Suprapubic skin (tissue), 4 donors: ENCODE measurements at regions not wholly inside any gene's neighbourhood (a gene's known extent, or its start where the extent isn't known, plus 50 kb on each side); places are given as distances from the start of the nearest gene placed in this dataset.

Experiments
- DNase-seq, 2 donors: peaks; one replicate each; pipeline ENCODE4 v3.0.0-alpha.2; 2019; ENCODE audit warnings: low spot score in 2 of 2
- H3K27ac ChIP-seq: fragments of 200-600 bp; sonication (generic); one replicate; pipeline ENCODE4 v1.5.1; 2019
- H3K27me3 ChIP-seq: fragments of 200-600 bp; sonication (generic); one replicate; pipeline ENCODE4 v1.5.1; 2019
- H3K36me3 ChIP-seq: fragments of 200-600 bp; sonication (generic); one replicate; pipeline ENCODE4 v1.5.1; 2019
- H3K4me1 ChIP-seq: fragments of 200-600 bp; sonication (generic); one replicate; pipeline ENCODE4 v1.5.1; 2019
- H3K4me3 ChIP-seq: fragments of 200-600 bp; sonication (generic); one replicate; pipeline ENCODE4 v1.5.1; 2019; ENCODE audit warnings: mild to moderate bottlenecking
- H3K9me3 ChIP-seq: fragments of 200-600 bp; sonication (generic); one replicate; pipeline ENCODE4 v1.5.1; 2019
- EP300 ChIP-seq: sonication (generic); formaldehyde crosslinking; IDR thresholded peaks from one replicate; pipeline ENCODE4 v1.6.1; 2017; ENCODE audit warnings: antibody characterized with exemption
- POLR2A ChIP-seq, 2 donors: fragments of 450-650 bp; IDR thresholded peaks; one replicate each; pipeline ENCODE4 v1.6.1; 2017; ENCODE audit warnings: antibody characterized with exemption in 2 of 2, mild to moderate bottlenecking in 2 of 2, moderate library complexity in 2 of 2
- POLR2AphosphoS5 ChIP-seq, 3 donors: sonication (generic); formaldehyde crosslinking; IDR thresholded peaks; one replicate each; pipeline ENCODE4 v1.6.1; 2017; ENCODE audit warnings: antibody characterized with exemption in 3 of 3
- WGBS: methylation state at CpG from one replicate; pipeline ENCODE4 v1.1.5; 2018; 5-methylcytosine and 5-hydroxymethylcytosine counted together
- TF ChIP-seq, protein P1 (sequence below), 2 donors: fragments of 200-600 bp in 1 of 2; fragments of 450-650 bp in 1 of 2; sonication (generic) in 1 of 2; IDR thresholded peaks; one replicate each; pipeline ENCODE4 v1.5.1; 2016 to 2019; ENCODE audit warnings: antibody characterized with exemption in 2 of 2, mild to moderate bottlenecking in 1 of 2, moderate library complexity in 1 of 2

- no peak overlapping the region for H3K27ac ChIP-seq
- H3K4me3 ChIP-seq: no peak overlapping the region
- 78% methylated on average over 7 of the region's 7 CpGs for WGBS
- TF ChIP-seq, protein P1, sequence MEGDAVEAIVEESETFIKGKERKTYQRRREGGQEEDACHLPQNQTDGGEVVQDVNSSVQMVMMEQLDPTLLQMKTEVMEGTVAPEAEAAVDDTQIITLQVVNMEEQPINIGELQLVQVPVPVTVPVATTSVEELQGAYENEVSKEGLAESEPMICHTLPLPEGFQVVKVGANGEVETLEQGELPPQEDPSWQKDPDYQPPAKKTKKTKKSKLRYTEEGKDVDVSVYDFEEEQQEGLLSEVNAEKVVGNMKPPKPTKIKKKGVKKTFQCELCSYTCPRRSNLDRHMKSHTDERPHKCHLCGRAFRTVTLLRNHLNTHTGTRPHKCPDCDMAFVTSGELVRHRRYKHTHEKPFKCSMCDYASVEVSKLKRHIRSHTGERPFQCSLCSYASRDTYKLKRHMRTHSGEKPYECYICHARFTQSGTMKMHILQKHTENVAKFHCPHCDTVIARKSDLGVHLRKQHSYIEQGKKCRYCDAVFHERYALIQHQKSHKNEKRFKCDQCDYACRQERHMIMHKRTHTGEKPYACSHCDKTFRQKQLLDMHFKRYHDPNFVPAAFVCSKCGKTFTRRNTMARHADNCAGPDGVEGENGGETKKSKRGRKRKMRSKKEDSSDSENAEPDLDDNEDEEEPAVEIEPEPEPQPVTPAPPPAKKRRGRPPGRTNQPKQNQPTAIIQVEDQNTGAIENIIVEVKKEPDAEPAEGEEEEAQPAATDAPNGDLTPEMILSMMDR (IDR thresholded peaks at IDR 0.05): no peak
- no peak for TF ChIP-seq POLR2AphosphoS5 (IDR thresholded peaks at IDR 0.05)
- no peak for TF ChIP-seq POLR2A (IDR thresholded peaks at IDR 0.05)
- TF ChIP-seq EP300: no peak
- DNase-seq: no peak
- H3K9me3 ChIP-seq: no peaks in the 10 kb centered on the region
- no peaks in the 10 kb centered on the region for H3K36me3 ChIP-seq
- no peaks in the 10 kb centered on the region for H3K4me1 ChIP-seq
- no peaks in the 10 kb centered on the region for H3K27me3 ChIP-seq
These were observed 200.5 kb downstream of the OMA1 start for GRCh38 chr1:58346036-58346355.

DNA sequence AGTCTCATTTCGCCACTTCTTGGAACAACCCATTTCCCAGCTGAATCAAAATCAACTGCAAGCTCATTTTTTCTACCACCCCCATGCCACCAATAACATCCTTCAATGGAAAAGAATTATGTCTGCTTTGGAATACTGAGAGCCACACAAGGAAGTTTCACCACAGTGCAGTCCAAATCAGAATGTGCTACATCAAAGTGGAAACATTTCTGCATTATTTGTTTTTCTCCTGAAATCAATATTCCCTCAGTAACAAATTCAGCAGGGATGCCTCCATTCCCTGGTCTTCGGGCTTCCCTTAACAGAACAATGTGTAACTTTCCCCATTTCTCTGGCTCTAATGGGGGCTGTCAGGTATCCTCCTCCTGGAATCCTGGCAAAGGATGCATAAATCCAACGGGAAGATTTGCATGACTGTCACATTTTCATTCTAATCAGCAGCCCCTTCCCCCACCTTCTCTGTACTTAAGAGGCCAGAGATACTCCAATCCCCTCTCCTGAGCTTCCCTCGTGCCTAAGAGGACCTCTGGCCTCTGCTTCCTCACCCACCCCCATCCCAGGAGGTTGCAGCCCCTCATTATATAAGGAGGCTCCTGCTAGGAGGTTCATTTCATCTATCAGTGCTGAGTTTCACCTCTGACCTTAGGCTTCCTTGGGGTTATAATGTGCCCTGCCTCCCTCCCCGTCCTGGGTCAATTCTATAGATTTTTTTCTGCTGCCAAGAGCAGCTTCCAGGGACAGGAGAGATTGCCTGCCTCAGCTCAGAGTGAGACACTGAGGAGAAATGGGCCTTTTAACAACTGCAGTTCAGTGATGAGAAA is 201.1 kb downstream of the OMA1 start:
- no peaks in the 10 kb centered on the region for H3K36me3 ChIP-seq
- no peak overlapping the region for H3K4me3 ChIP-seq
- no peak for DNase-seq
- no peaks in the 10 kb centered on the region for H3K27me3 ChIP-seq
- H3K4me1 ChIP-seq: no peaks in the 10 kb centered on the region
- WGBS: 74% methylated on average over 5 of the region's 5 CpGs
- TF ChIP-seq, protein P1 (IDR thresholded peaks at IDR 0.05): no peak
- TF ChIP-seq POLR2AphosphoS5 (IDR thresholded peaks at IDR 0.05) (no peak), EP300 (no peak), POLR2A (IDR thresholded peaks at IDR 0.05) (no peak)
- H3K9me3 ChIP-seq: no peaks in the 10 kb centered on the region
- no peak overlapping the region for H3K27ac ChIP-seq

- DNase-seq: no peak
- H3K4me1 ChIP-seq: no peaks in the 10 kb centered on the region
- H3K36me3 ChIP-seq: no peaks in the 10 kb centered on the region
- H3K27me3 ChIP-seq: no peaks in the 10 kb centered on the region
- H3K27ac ChIP-seq: no peak overlapping the region
- 69% methylated on average over 4 of the region's 4 CpGs for WGBS
- no peak for TF ChIP-seq EP300
- TF ChIP-seq POLR2AphosphoS5 (IDR thresholded peaks at IDR 0.05): no peak
- TF ChIP-seq, protein P1 (IDR thresholded peaks at IDR 0.05): no peak
- no peak for TF ChIP-seq POLR2A (IDR thresholded peaks at IDR 0.05)
- H3K4me3 ChIP-seq: no peak overlapping the region
- no peaks in the 10 kb centered on the region for H3K9me3 ChIP-seq
These were observed 206.3 kb downstream of the OMA1 start for GRCh38 chr1:58340185-58340584.

- H3K4me1 ChIP-seq: no peaks in the 10 kb centered on the region
- no peak overlapping the region for H3K4me3 ChIP-seq
- DNase-seq: no peak
- H3K36me3 ChIP-seq: no peaks in the 10 kb centered on the region
- no peak overlapping the region for H3K27ac ChIP-seq
- TF ChIP-seq, protein P1 (IDR thresholded peaks at IDR 0.05): no peak
- TF ChIP-seq POLR2A (IDR thresholded peaks at IDR 0.05) (no peak), EP300 (no peak), POLR2AphosphoS5 (IDR thresholded peaks at IDR 0.05) (no peak)
- 54% methylated on average over 1 of the region's 1 CpG for WGBS
- H3K9me3 ChIP-seq: no peaks in the 10 kb centered on the region
- H3K27me3 ChIP-seq: no peaks in the 10 kb centered on the region
These were observed 208.4 kb downstream of the OMA1 start for GRCh38 chr1:58338081-58338480.

DNA sequence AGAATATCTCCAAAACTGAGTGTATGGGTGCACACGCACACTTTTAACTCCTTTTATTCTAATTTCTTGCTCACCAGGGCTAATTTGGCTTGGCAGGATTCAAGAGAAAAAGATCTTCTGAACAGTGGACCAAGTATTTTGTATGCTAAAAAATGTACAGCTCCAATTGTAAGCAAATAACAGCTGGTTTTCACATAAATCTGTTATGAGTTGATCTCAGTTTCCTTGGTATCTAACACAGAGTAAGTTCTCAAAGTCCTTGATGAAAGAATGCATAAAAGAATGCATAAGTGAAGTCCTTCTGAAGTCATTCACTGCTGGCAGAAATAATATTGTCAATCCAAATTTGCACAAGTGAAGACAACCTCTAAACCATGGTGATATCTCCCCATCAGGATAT is 213.0 kb downstream of the OMA1 start:
- no peaks in the 10 kb centered on the region for H3K9me3 ChIP-seq
- no peak overlapping the region for H3K27ac ChIP-seq
- H3K4me3 ChIP-seq: no peak overlapping the region
- no peaks in the 10 kb centered on the region for H3K36me3 ChIP-seq
- DNase-seq: no peak
- H3K27me3 ChIP-seq: no peaks in the 10 kb centered on the region
- no peak for TF ChIP-seq EP300
- no peak for TF ChIP-seq POLR2A (IDR thresholded peaks at IDR 0.05)
- TF ChIP-seq POLR2AphosphoS5 (IDR thresholded peaks at IDR 0.05): no peak
- TF ChIP-seq, protein P1 (IDR thresholded peaks at IDR 0.05): no peak
- 92% methylated on average over 1 of the region's 1 CpG for WGBS
- no peaks in the 10 kb centered on the region for H3K4me1 ChIP-seq
